Mesothelial cell of epicardium (in vitro differentiated cells): ENCODE measurements at regions not wholly inside any gene's neighbourhood (a gene's known extent, or its start where the extent isn't known, plus 50 kb on each side); places are given as distances from the start of the nearest gene placed in this dataset.

Experiments used
- DNase-seq, 2 experiments: peaks; one replicate each; pipeline ENCODE4 v3.0.0; 2021; ENCODE audit warnings: low spot score in 2 of 2; ENCODE audit not compliant: unreplicated experiment in 2 of 2
- H3K27ac Mint-ChIP-seq: 2 replicates; pipeline ENCODE4 v1.8.0; 2021; ENCODE audit warnings: mixed read lengths
- H3K27me3 Mint-ChIP-seq: 2 replicates; pipeline ENCODE4 v1.8.0; 2021; ENCODE audit warnings: low read depth, mixed read lengths
- H3K36me3 Mint-ChIP-seq: 2 replicates; pipeline ENCODE4 v1.8.0; 2021; ENCODE audit warnings: mixed read lengths
- H3K4me1 Mint-ChIP-seq: 2 replicates; pipeline ENCODE4 v1.8.0; 2021; ENCODE audit warnings: mixed read lengths
- H3K4me3 Mint-ChIP-seq: 2 replicates; pipeline ENCODE4 v1.8.0; 2021; ENCODE audit warnings: mild to moderate bottlenecking, moderate library complexity, mixed read lengths
- H3K9me3 Mint-ChIP-seq: 2 replicates; pipeline ENCODE4 v1.8.0; 2021; ENCODE audit warnings: mixed read lengths
- CTCF ChIP-seq: fragments of 200-600 bp; sonication (generic); IDR thresholded peaks from one replicate; pipeline ENCODE4 v1.5.0; 2021; ENCODE audit warnings: antibody characterized with exemption; ENCODE audit not compliant: unreplicated experiment

- TF ChIP-seq CTCF = no peak
- Mint-ChIP-seq H3K36me3 (no peaks in the 10 kb centered on the region), H3K27ac (no peak overlapping the region), H3K4me3 (no peak overlapping the region), H3K27me3 (peaks cover 4% of the 10 kb centered on the region), H3K4me1 (no peaks in the 10 kb centered on the region), H3K9me3 (peaks cover 22% of the 10 kb centered on the region)
- no peak for DNase-seq
Measured at GRCh38 chr4:14681330-14681729, 321.0 kb upstream of the CPEB2 start.

- TF ChIP-seq CTCF = no peak
- Mint-ChIP-seq H3K9me3 (peaks cover 8% of the 10 kb centered on the region), H3K36me3 (no peaks in the 10 kb centered on the region), H3K4me3 (no peak overlapping the region), H3K4me1 (no peaks in the 10 kb centered on the region), H3K27me3 (no peaks in the 10 kb centered on the region), H3K27ac (no peak overlapping the region)
- no peak for DNase-seq
Measured at GRCh38 chr4:14693728-14694127, 308.6 kb upstream of the CPEB2 start.

GRCh38 chr4:14695095-14695845, 307.0 kb upstream of the CPEB2 start:
- TF ChIP-seq CTCF = no peak
- Mint-ChIP-seq H3K36me3 (no peaks in the 10 kb centered on the region), H3K4me1 (no peaks in the 10 kb centered on the region), H3K27ac (no peak overlapping the region), H3K9me3 (peaks cover 8% of the 10 kb centered on the region), H3K27me3 (peaks cover 7% of the 10 kb centered on the region), H3K4me3 (no peak overlapping the region)
- no peak for DNase-seq

GRCh38 chr4:14700083-14700482, 302.2 kb upstream of the CPEB2 start:
- H3K27me3 Mint-ChIP-seq = peaks cover 11% of the 10 kb centered on the region
- H3K36me3 Mint-ChIP-seq = no peaks in the 10 kb centered on the region
- no peak for DNase-seq
- H3K4me1 Mint-ChIP-seq = no peaks in the 10 kb centered on the region
- no peak overlapping the region for H3K4me3 Mint-ChIP-seq
- no peak overlapping the region for H3K27ac Mint-ChIP-seq
- TF ChIP-seq CTCF = no peak
- H3K9me3 Mint-ChIP-seq = no peaks in the 10 kb centered on the region

GRCh38 chr4:14700544-14700943, 301.7 kb upstream of the CPEB2 start:
- no peaks in the 10 kb centered on the region for H3K36me3 Mint-ChIP-seq
- TF ChIP-seq CTCF = no peak
- no peaks in the 10 kb centered on the region for H3K9me3 Mint-ChIP-seq
- H3K4me3 Mint-ChIP-seq = no peak overlapping the region
- no peak for DNase-seq
- H3K27me3 Mint-ChIP-seq = peaks cover 11% of the 10 kb centered on the region
- no peak overlapping the region for H3K27ac Mint-ChIP-seq
- no peaks in the 10 kb centered on the region for H3K4me1 Mint-ChIP-seq
